Loucy (cell line): ENCODE measurements at regions not wholly inside any gene's neighbourhood (a gene's known extent, or its start where the extent isn't known, plus 50 kb on each side); places are given as distances from the start of the nearest gene placed in this dataset.

Experiments used
- H2AFZ ChIP-seq: fragments of 200-600 bp; sonication (generic); 2 replicates; pipeline ENCODE4 v1.6.0; 2016; ENCODE audit warnings: antibody characterized with exemption, mild to moderate bottlenecking, low read length, moderate library complexity
- H3F3A ChIP-seq: fragments of 200-600 bp; 2 replicates; pipeline ENCODE4 v1.6.0; 2016; ENCODE audit warnings: antibody characterized with exemption, low read depth, mild to moderate bottlenecking
- H3K27me3 ChIP-seq: fragments of 200-600 bp; sonication (generic); 2 replicates; pipeline ENCODE4 v1.6.1; 2014; ENCODE audit warnings: low read length, mild to moderate bottlenecking; ENCODE audit not compliant: insufficient read depth, poor library complexity, severe bottlenecking
- H3K36me3 ChIP-seq: fragments of 200-600 bp; sonication (generic); 2 replicates; pipeline ENCODE4 v1.6.1; 2016; ENCODE audit warnings: low read length; ENCODE audit not compliant: insufficient read depth
- H3K4me1 ChIP-seq: fragments of 200-600 bp; sonication (generic); 2 replicates; pipeline ENCODE4 v1.5.1; 2014; ENCODE audit warnings: low read length, mild to moderate bottlenecking; ENCODE audit not compliant: insufficient read depth, poor library complexity, severe bottlenecking
- H3K4me2 ChIP-seq: fragments of 200-600 bp; sonication (generic); 2 replicates; pipeline ENCODE4 v1.6.0; 2014; ENCODE audit warnings: antibody characterized with exemption, low read length, low read depth, mild to moderate bottlenecking; ENCODE audit not compliant: poor library complexity, severe bottlenecking
- H3K4me3 ChIP-seq: fragments of 200-600 bp; sonication (generic); 2 replicates; pipeline ENCODE4 v1.5.1; 2014; ENCODE audit warnings: low read length, mild to moderate bottlenecking, mixed read lengths; ENCODE audit not compliant: poor library complexity, severe bottlenecking
- H3K79me2 ChIP-seq: fragments of 200-600 bp; sonication (generic); 2 replicates; pipeline ENCODE4 v1.6.1; 2014; ENCODE audit warnings: low read length; ENCODE audit not compliant: insufficient read depth
- H3K9ac ChIP-seq: fragments of 200-600 bp; sonication (generic); 2 replicates; pipeline ENCODE4 v1.6.0; 2014; ENCODE audit warnings: mild to moderate bottlenecking, low read depth, low read length, moderate library complexity; ENCODE audit not compliant: poor library complexity, severe bottlenecking
- H3K9me2 ChIP-seq: fragments of 200-600 bp; sonication (generic); replicated peaks from 2 replicates; pipeline ENCODE4 v1.6.1; 2016; ENCODE audit warnings: low read depth, low read length, mixed read lengths
- H3K9me3 ChIP-seq: fragments of 200-600 bp; sonication (generic); 2 replicates; pipeline ENCODE4 v1.6.1; 2014; ENCODE audit warnings: mild to moderate bottlenecking, antibody characterized with exemption, low read length, low read depth; ENCODE audit not compliant: insufficient read depth
- H4K20me1 ChIP-seq: fragments of 200-600 bp; sonication (generic); 2 replicates; pipeline ENCODE4 v1.6.0; 2014; ENCODE audit warnings: antibody characterized with exemption, low read length, mild to moderate bottlenecking; ENCODE audit not compliant: insufficient read depth, poor library complexity, severe bottlenecking
- EZH2phosphoT487 ChIP-seq: fragments of 200-600 bp; IDR thresholded peaks from 2 replicates; pipeline ENCODE4 v1.6.1; 2018; ENCODE audit warnings: antibody characterized with exemption, mild to moderate bottlenecking, moderate library complexity, borderline replicate concordance
- TF ChIP-seq, protein P1 (sequence below): fragments of 200-600 bp; sonication (generic); conservative IDR thresholded peaks from 2 replicates; pipeline ENCODE4 v1.5.1; 2014; ENCODE audit warnings: mild to moderate bottlenecking, antibody characterized with exemption, low read length

DNA sequence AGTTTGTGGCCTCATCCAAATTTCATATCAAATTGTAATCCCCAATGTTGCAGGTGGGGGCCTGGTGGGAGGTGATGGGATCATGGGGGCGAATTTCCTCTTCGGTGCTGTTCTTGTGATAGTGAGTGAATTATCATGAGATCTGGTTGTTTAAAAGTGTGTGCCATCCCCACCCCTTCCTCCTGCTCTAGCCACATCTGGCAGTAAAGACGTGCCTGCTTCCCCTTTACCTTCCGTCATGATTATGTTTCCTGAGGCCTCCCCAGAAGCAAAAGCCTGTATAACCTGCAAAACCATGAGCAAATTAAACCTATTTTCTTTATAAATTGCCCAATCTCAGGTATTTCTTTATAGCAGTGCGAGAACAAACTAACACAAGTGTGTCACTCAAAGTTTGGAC lies 71.0 kb upstream of the MOCS2 start:
- H3K4me3 ChIP-seq, result peak overlapping the region; percentile 38
- peak overlapping the region; percentile 65 for H3K4me2 ChIP-seq
- H3K9me3 ChIP-seq, result no peaks in the 10 kb centered on the region; the same call in 1 of the 2 replicates
- H3F3A ChIP-seq, result 0 out of 2 replicates have a peak, but pooled peaks cover 7% of the 10 kb centered on the region
- TF ChIP-seq, protein P1, sequence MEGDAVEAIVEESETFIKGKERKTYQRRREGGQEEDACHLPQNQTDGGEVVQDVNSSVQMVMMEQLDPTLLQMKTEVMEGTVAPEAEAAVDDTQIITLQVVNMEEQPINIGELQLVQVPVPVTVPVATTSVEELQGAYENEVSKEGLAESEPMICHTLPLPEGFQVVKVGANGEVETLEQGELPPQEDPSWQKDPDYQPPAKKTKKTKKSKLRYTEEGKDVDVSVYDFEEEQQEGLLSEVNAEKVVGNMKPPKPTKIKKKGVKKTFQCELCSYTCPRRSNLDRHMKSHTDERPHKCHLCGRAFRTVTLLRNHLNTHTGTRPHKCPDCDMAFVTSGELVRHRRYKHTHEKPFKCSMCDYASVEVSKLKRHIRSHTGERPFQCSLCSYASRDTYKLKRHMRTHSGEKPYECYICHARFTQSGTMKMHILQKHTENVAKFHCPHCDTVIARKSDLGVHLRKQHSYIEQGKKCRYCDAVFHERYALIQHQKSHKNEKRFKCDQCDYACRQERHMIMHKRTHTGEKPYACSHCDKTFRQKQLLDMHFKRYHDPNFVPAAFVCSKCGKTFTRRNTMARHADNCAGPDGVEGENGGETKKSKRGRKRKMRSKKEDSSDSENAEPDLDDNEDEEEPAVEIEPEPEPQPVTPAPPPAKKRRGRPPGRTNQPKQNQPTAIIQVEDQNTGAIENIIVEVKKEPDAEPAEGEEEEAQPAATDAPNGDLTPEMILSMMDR, result no peak
- TF ChIP-seq EZH2phosphoT487, result no peak
- no peaks in the 10 kb centered on the region for H3K79me2 ChIP-seq
- no peaks in the 10 kb centered on the region for H3K9me2 ChIP-seq
- no peaks in the 10 kb centered on the region for H3K36me3 ChIP-seq
- H4K20me1 ChIP-seq, result no peaks in the 10 kb centered on the region
- peaks cover 46% of the 10 kb centered on the region for H3K4me1 ChIP-seq
- no peaks in the 10 kb centered on the region for H3K27me3 ChIP-seq
- peak overlapping the region; percentile 16 for H3K9ac ChIP-seq
- H2AFZ ChIP-seq, result 0 out of 2 replicates have a peak overlapping the region, but pooled peaks have one; percentile 2

DNA sequence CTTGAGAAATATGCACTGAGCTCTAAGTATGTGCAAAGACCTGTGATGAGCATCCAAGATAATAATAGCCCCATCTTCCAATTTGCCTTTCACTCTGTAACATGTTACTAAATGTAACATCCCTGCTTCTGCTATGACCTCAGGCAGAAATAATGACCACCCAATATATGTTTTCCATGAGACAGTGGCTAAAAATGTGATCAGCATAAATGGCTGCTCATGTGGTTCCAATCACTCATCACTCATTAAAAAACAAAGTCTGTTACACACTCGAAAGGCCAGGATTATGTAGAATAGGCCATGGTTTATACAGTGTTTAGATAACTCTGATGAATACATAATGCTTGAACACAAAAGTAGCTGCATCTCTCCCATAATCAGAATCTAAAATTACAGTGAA lies 71.4 kb upstream of the MOCS2 start:
- H3K79me2 ChIP-seq, result no peaks in the 10 kb centered on the region
- no peaks in the 10 kb centered on the region for H3K9me3 ChIP-seq
- no peak for TF ChIP-seq EZH2phosphoT487
- TF ChIP-seq, protein P1, result no peak
- 0 out of 2 replicates have a peak overlapping the region, but pooled peaks have one; percentile 2 for H2AFZ ChIP-seq
- peak overlapping the region; percentile 16 for H3K9ac ChIP-seq
- H3K4me3 ChIP-seq, result peak overlapping the region; percentile 38
- 0 out of 2 replicates have a peak, but pooled peaks cover 7% of the 10 kb centered on the region for H3F3A ChIP-seq
- H3K36me3 ChIP-seq, result no peaks in the 10 kb centered on the region
- H3K4me1 ChIP-seq, result peaks cover 46% of the 10 kb centered on the region
- peak overlapping the region; percentile 65 for H3K4me2 ChIP-seq
- no peaks in the 10 kb centered on the region for H3K9me2 ChIP-seq
- no peaks in the 10 kb centered on the region for H3K27me3 ChIP-seq
- no peaks in the 10 kb centered on the region for H4K20me1 ChIP-seq

DNA sequence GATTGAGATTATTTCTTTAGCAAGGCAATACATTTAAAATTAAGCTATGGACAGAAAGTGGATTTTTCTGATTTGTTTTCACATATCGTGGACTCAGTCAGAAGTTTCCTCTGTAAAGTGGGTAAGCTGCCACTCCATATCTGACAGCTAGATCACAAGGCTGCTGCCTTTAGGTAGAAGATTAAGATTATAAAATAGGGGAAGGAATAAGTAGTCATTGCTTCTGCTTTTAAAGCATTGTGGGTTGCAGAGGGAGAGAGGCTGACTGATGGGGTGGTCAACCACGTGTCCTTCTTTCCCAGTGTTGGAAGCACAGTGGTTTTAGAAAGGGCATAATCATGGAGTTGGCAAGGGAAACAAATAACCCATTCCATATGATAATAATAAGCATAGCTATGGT lies 74.3 kb upstream of the MOCS2 start:
- Histone ChIP-seq H4K20me1 (no peaks in the 10 kb centered on the region), H3K36me3 (no peaks in the 10 kb centered on the region), H3K27me3 (no peaks in the 10 kb centered on the region), H3K79me2 (no peaks in the 10 kb centered on the region), H3F3A (0 out of 2 replicates have a peak, but pooled peaks cover 7% of the 10 kb centered on the region), H3K9me2 (no peaks in the 10 kb centered on the region), H3K9ac (no peak overlapping the region), H2AFZ (0 out of 2 replicates have a peak overlapping the region, but pooled peaks have one; percentile 28), H3K4me3 (no peak overlapping the region), H3K9me3 (no peaks in the 10 kb centered on the region), H3K4me2 (no peak overlapping the region), H3K4me1 (peaks cover 43% of the 10 kb centered on the region)
- TF ChIP-seq, protein P1, result no peak
- no peak for TF ChIP-seq EZH2phosphoT487
